OCI-LY1 (cell line): ENCODE measurements at regions not wholly inside any gene's neighbourhood (a gene's known extent, or its start where the extent isn't known, plus 50 kb on each side); places are given as distances from the start of the nearest gene placed in this dataset.

ENCODE experiments used
- H2AFZ ChIP-seq: fragments of 200-600 bp; sonication (generic), shearing (Covaris generic); 2 replicates; pipeline ENCODE4 v1.6.0; 2014; ENCODE audit warnings: antibody characterized with exemption, mild to moderate bottlenecking, low read length
- H3F3A ChIP-seq: fragments of 200-600 bp; sonication (generic), shearing (Covaris generic); 2 replicates; pipeline ENCODE4 v1.6.0; 2014; ENCODE audit warnings: mild to moderate bottlenecking, antibody characterized with exemption, low read length, moderate library complexity; ENCODE audit not compliant: insufficient read depth
- H3K27ac ChIP-seq: fragments of 200-600 bp; sonication (generic); 2 replicates; pipeline ENCODE4 v1.5.1; 2014; ENCODE audit warnings: low read length, mixed run types, mild to moderate bottlenecking, low read depth; ENCODE audit not compliant: poor library complexity, severe bottlenecking
- H3K27me3 ChIP-seq: fragments of 200-600 bp; sonication (generic); 2 replicates; pipeline ENCODE4 v1.6.0; 2014; ENCODE audit warnings: antibody characterized with exemption, mild to moderate bottlenecking, low read length, moderate library complexity; ENCODE audit not compliant: insufficient read depth
- H3K36me3 ChIP-seq: fragments of 200-600 bp; sonication (generic); 2 replicates; pipeline ENCODE4 v1.6.1; 2014; ENCODE audit warnings: mild to moderate bottlenecking, antibody characterized with exemption, low read length, moderate library complexity, mixed read lengths; ENCODE audit not compliant: insufficient read depth
- H3K4me1 ChIP-seq: fragments of 200-600 bp; sonication (generic); 2 replicates; pipeline ENCODE4 v1.5.1; 2014; ENCODE audit warnings: mild to moderate bottlenecking, low read length, moderate library complexity; ENCODE audit not compliant: insufficient read depth, severe bottlenecking
- H3K4me2 ChIP-seq: fragments of 200-600 bp; sonication (generic), shearing (Covaris generic); 2 replicates; pipeline ENCODE4 v1.6.1; 2014; ENCODE audit warnings: low read length
- H3K4me3 ChIP-seq: fragments of 200-600 bp; sonication (generic); 2 replicates; pipeline ENCODE4 v1.5.1; 2014; ENCODE audit warnings: low read length, low read depth, mild to moderate bottlenecking, mixed read lengths; ENCODE audit not compliant: poor library complexity, severe bottlenecking
- H3K79me2 ChIP-seq: fragments of 200-600 bp; shearing (Covaris generic); 2 replicates; pipeline ENCODE4 v1.6.1; 2016; ENCODE audit warnings: mixed run types, low read length, mixed read lengths; ENCODE audit not compliant: insufficient read depth
- H3K9ac ChIP-seq: fragments of 200-600 bp; sonication (generic), shearing (Covaris generic); 2 replicates; pipeline ENCODE4 v1.6.1; 2014; ENCODE audit warnings: mild to moderate bottlenecking, low read length, mixed read lengths
- H3K9me2 ChIP-seq: fragments of 200-600 bp; sonication (generic), shearing (Covaris generic); 2 replicates; pipeline ENCODE4 v1.6.1; 2014; ENCODE audit warnings: low read depth, mild to moderate bottlenecking, low read length, mixed read lengths
- H3K9me3 ChIP-seq: fragments of 200-600 bp; shearing (Covaris generic); 2 replicates; pipeline ENCODE4 v1.6.1; 2014; ENCODE audit warnings: low read length, mixed read lengths
- H4K20me1 ChIP-seq: fragments of 200-600 bp; sonication (generic), shearing (Covaris generic); 2 replicates; pipeline ENCODE4 v1.6.0; 2016; ENCODE audit warnings: mild to moderate bottlenecking, low read length; ENCODE audit not compliant: insufficient read depth
- EZH2 ChIP-seq: fragments of 200-600 bp; sonication (generic), shearing (Covaris generic); IDR thresholded peaks from 2 replicates; pipeline ENCODE4 v1.8.0; 2017; ENCODE audit warnings: borderline replicate concordance, mixed run types, mild to moderate bottlenecking, antibody characterized with exemption, low read length, moderate library complexity, mixed read lengths
- TF ChIP-seq, protein P1 (sequence below): fragments of 200-600 bp; sonication (generic), shearing (Covaris generic); IDR thresholded peaks from 2 replicates; pipeline ENCODE4 v1.5.1; 2017; ENCODE audit warnings: mild to moderate bottlenecking, antibody characterized with exemption, low read length, moderate library complexity, mixed read lengths

DNA sequence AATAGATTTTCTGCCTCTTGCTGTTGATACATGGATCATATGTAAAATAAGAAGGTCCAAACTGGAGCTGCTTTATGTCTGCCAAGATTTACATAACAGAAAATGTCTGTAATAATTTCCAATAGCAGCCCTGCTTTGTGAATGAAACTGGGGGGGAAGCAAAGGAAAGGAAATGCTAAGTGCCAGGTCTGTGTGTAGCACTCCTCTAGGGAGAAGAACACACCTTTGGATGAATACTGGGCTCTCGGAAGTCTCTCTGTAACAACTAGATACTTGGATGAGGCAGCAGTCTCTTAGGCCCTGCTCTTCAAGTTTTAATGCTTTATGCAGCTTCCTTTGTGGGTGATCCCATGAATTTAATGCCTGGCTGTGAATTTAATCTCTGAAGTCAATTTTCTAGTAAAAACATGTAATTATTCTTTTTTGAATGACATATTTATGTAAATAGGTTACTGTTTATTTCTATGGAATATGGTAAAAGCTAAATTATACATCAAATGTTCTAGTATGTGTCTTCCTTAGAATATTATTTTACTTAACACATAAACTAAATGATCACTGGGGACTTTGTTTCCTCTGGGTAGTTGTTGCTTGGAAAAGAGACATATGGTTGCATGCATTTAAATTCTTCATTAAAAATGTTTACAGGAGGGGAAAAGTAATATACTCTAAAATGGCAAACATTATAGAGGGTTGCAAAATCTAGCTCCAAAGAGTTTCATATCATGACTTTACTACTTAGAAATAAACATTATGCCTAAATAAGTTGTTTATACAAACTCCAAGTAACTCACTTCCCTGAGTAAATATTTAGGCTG, 336.6 kb upstream of the CWC22 start:
- H3K36me3 ChIP-seq: no peaks in the 10 kb centered on the region
- no peak overlapping the region for H3K4me3 ChIP-seq

DNA sequence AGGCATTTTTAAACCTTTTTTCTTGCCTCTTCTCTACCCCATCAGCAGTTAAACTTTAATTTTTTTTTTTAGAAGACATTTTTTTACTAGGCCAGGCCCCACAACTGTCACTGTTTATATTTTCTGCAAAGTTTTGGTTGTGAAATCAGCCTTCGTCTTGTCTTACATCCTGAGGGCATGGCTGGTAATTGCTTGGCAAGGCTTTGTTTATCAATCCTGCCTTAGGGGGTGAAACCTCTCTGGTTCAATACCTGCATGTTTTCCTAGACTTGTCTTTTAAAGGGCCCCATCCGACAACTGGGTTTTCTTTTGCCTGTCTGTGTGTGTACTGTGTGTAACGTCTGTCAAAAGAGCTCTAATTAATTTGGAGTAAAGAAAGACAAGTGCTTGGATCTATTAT, 330.0 kb upstream of the CWC22 start:
- H4K20me1 ChIP-seq: no peaks in the 10 kb centered on the region
- no peak overlapping the region for H3K4me3 ChIP-seq
- no peak overlapping the region for H2AFZ ChIP-seq
- H3K4me2 ChIP-seq: no peak overlapping the region
- 0 out of 2 replicates have a peak, but pooled peaks cover 4% of the 10 kb centered on the region for H3F3A ChIP-seq
- no peak for TF ChIP-seq EZH2
- TF ChIP-seq, protein P1, sequence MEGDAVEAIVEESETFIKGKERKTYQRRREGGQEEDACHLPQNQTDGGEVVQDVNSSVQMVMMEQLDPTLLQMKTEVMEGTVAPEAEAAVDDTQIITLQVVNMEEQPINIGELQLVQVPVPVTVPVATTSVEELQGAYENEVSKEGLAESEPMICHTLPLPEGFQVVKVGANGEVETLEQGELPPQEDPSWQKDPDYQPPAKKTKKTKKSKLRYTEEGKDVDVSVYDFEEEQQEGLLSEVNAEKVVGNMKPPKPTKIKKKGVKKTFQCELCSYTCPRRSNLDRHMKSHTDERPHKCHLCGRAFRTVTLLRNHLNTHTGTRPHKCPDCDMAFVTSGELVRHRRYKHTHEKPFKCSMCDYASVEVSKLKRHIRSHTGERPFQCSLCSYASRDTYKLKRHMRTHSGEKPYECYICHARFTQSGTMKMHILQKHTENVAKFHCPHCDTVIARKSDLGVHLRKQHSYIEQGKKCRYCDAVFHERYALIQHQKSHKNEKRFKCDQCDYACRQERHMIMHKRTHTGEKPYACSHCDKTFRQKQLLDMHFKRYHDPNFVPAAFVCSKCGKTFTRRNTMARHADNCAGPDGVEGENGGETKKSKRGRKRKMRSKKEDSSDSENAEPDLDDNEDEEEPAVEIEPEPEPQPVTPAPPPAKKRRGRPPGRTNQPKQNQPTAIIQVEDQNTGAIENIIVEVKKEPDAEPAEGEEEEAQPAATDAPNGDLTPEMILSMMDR: no peak
- no peaks in the 10 kb centered on the region for H3K36me3 ChIP-seq
- H3K27ac ChIP-seq: no peak overlapping the region
- H3K9ac ChIP-seq: no peak overlapping the region
- H3K27me3 ChIP-seq: no peaks in the 10 kb centered on the region
- no peaks in the 10 kb centered on the region for H3K79me2 ChIP-seq
- H3K9me3 ChIP-seq: peaks cover 12% of the 10 kb centered on the region
- H3K4me1 ChIP-seq: peaks cover 10% of the 10 kb centered on the region
- no peaks in the 10 kb centered on the region for H3K9me2 ChIP-seq

More for the DNA sequence above, 336.6 kb upstream of the CWC22 start:
- no peak overlapping the region for H3K9ac ChIP-seq
- H3K4me2 ChIP-seq: no peak overlapping the region
- H3K79me2 ChIP-seq: no peaks in the 10 kb centered on the region
- no peaks in the 10 kb centered on the region for H4K20me1 ChIP-seq
- no peaks in the 10 kb centered on the region for H3K4me1 ChIP-seq
- no peak overlapping the region for H3K27ac ChIP-seq
- H2AFZ ChIP-seq: no peak overlapping the region
- TF ChIP-seq, protein P1: no peak
- no peak for TF ChIP-seq EZH2
- no peaks in the 10 kb centered on the region for H3K9me2 ChIP-seq
- no peaks in the 10 kb centered on the region for H3K27me3 ChIP-seq
- H3K9me3 ChIP-seq: no peaks in the 10 kb centered on the region
- H3F3A ChIP-seq: no peaks in the 10 kb centered on the region

DNA sequence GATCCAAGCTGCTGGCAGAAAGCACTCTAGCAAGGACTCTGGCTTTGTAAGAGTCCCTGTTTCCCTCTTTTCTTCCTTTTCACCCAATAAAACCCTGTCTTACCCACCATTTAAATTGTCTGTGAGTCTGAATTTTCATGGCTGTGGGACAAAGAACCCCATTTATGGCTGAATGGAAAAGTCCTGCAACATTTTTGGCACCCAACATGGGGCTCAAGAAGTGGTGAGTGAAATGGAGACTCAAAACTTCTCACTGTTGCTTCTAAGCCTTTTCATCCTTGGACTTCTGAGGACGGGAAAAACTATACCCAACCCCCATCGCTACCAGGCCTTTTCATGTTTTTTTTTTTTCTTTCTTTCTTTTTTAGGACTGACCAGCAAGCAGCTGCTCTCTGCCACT, 329.5 kb upstream of the CWC22 start:
- H3K9me2 ChIP-seq: no peaks in the 10 kb centered on the region
- H3K36me3 ChIP-seq: no peaks in the 10 kb centered on the region
- no peaks in the 10 kb centered on the region for H3K27me3 ChIP-seq
- H3F3A ChIP-seq: 0 out of 2 replicates have a peak, but pooled peaks cover 4% of the 10 kb centered on the region
- no peak overlapping the region for H2AFZ ChIP-seq
- peaks cover 10% of the 10 kb centered on the region for H3K4me1 ChIP-seq
- no peak overlapping the region for H3K4me2 ChIP-seq
- no peaks in the 10 kb centered on the region for H3K79me2 ChIP-seq
- H3K9ac ChIP-seq: no peak overlapping the region
- no peak overlapping the region for H3K27ac ChIP-seq
- H3K9me3 ChIP-seq: peaks cover 12% of the 10 kb centered on the region
- H4K20me1 ChIP-seq: no peaks in the 10 kb centered on the region
- TF ChIP-seq, protein P1: no peak
- no peak for TF ChIP-seq EZH2
- H3K4me3 ChIP-seq: no peak overlapping the region
